HEK293T (cell line): ENCODE measurements at regions not wholly inside any gene's neighbourhood (a gene's known extent, or its start where the extent isn't known, plus 50 kb on each side); places are given as distances from the start of the nearest gene placed in this dataset.

ENCODE experiments used
- ARNT ChIP-seq: fragments of 450-650 bp; IDR thresholded peaks from 2 replicates; pipeline ENCODE4 v1.6.1; 2017; ENCODE audit warnings: mild to moderate bottlenecking
- ELF4 ChIP-seq: fragments of 450-650 bp; IDR thresholded peaks from 2 replicates; pipeline ENCODE4 v1.6.1; 2017; ENCODE audit warnings: antibody characterized with exemption
- FOXK2 ChIP-seq: fragments of 450-650 bp; IDR thresholded peaks from 2 replicates; pipeline ENCODE4 v1.6.1; 2016; ENCODE audit warnings: mild to moderate bottlenecking
- LEF1 ChIP-seq: fragments of 450-650 bp; IDR thresholded peaks from 2 replicates; pipeline ENCODE4 v1.6.1; 2017; ENCODE audit warnings: mild to moderate bottlenecking, borderline replicate concordance
- NFRKB ChIP-seq: fragments of 450-650 bp; IDR thresholded peaks from 2 replicates; pipeline ENCODE4 v1.6.1; 2016; ENCODE audit warnings: mild to moderate bottlenecking, moderate library complexity
- SP1 ChIP-seq: fragments of 450-650 bp; IDR thresholded peaks from 2 replicates; pipeline ENCODE4 v1.6.1; 2017
- SUZ12 ChIP-seq: fragments of 450-650 bp; IDR thresholded peaks from 2 replicates; pipeline ENCODE4 v1.6.1; 2016; ENCODE audit warnings: mild to moderate bottlenecking
- TARDBP ChIP-seq: fragments of 450-650 bp; IDR thresholded peaks from 2 replicates; pipeline ENCODE4 v1.6.1; 2016

DNA sequence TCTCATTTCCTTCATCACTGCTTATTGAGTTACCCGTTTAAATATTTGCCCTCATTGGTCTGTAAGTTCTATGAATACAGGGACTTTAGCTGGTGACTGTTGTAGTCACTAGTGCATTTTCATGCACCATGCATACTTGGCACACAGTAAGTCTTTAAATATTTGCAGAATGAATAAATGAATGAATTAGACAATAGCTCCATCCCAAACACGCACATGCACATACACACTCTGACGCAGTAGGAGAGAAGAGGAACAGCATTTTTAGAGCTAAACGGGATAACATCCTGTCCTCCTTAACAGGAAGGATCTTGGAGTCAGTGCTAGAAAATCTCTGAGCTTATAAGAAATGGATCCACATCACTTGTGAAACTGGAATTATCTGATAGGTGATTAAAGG is 447.7 kb downstream of the KIF4B start:
- no peak for TF ChIP-seq ARNT
- TF ChIP-seq TARDBP = no peak
- TF ChIP-seq SUZ12 = no peak
- TF ChIP-seq ELF4 = no peak
- no peak for TF ChIP-seq NFRKB
- TF ChIP-seq LEF1 = no peak
- TF ChIP-seq FOXK2 = no peak
- TF ChIP-seq SP1 = no peak
